Breast epithelium (tissue), 3 donors: ENCODE measurements at regions not wholly inside any gene's neighbourhood (a gene's known extent, or its start where the extent isn't known, plus 50 kb on each side); places are given as distances from the start of the nearest gene placed in this dataset.

Experiments
- POLR2A ChIP-seq: fragments of 450-650 bp; IDR thresholded peaks from one replicate; pipeline ENCODE4 v1.6.1; 2016; ENCODE audit warnings: antibody characterized with exemption, mild to moderate bottlenecking, moderate library complexity
- POLR2AphosphoS5 ChIP-seq, 3 donors: sonication (generic); formaldehyde crosslinking; IDR thresholded peaks; one replicate each; pipeline ENCODE4 v1.6.1; 2017; ENCODE audit warnings: antibody characterized with exemption in 3 of 3
- TF ChIP-seq, protein P1 (sequence below), 3 donors: fragments of 450-650 bp; IDR thresholded peaks; one replicate each; pipeline ENCODE4 v1.5.1; 2016 to 2017; ENCODE audit warnings: antibody characterized with exemption in 3 of 3, mild to moderate bottlenecking in 3 of 3, moderate library complexity in 3 of 3

DNA sequence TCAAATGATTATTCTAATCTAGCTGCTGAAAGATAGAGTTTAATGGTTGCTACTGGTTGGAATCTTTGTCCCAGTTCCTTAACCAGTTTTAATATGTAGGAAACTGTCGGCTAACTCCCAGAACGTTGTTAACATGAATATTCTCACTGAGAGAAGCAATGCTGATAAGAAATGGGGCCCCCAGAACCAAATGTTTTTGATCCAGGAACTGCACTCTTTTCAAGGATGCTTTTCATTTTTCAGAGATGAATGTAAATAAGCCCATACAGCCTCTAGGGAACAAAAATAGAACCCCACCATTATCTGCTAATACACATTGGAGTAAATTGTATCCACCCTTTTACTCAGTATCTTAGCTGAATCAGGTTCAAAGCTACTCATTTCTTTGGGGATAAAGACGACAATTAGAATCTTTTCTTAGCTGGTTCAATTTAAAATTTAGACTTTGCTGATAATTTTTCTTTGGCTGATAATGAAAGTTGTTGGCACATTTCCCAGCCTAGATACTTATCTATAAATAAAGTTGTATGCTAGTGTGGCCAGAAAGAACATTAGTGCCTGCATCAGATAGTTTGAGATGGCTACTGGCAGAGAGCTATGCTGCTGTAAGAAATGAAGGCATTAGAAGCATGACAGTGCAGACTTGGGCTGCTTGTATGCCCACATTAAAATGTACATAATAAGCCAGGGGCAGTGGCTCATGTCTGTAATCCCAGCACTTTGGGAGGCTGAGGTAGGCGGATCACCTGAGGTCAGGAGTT is 323.3 kb upstream of the PDGFD start:
- TF ChIP-seq, protein P1, sequence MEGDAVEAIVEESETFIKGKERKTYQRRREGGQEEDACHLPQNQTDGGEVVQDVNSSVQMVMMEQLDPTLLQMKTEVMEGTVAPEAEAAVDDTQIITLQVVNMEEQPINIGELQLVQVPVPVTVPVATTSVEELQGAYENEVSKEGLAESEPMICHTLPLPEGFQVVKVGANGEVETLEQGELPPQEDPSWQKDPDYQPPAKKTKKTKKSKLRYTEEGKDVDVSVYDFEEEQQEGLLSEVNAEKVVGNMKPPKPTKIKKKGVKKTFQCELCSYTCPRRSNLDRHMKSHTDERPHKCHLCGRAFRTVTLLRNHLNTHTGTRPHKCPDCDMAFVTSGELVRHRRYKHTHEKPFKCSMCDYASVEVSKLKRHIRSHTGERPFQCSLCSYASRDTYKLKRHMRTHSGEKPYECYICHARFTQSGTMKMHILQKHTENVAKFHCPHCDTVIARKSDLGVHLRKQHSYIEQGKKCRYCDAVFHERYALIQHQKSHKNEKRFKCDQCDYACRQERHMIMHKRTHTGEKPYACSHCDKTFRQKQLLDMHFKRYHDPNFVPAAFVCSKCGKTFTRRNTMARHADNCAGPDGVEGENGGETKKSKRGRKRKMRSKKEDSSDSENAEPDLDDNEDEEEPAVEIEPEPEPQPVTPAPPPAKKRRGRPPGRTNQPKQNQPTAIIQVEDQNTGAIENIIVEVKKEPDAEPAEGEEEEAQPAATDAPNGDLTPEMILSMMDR (IDR thresholded peaks at IDR 0.05), result no peak
- TF ChIP-seq POLR2A (no peak), POLR2AphosphoS5 (IDR thresholded peaks at IDR 0.05) (no peak)
